BJ (cell line): ENCODE measurements at regions not wholly inside any gene's neighbourhood (a gene's known extent, or its start where the extent isn't known, plus 50 kb on each side); places are given as distances from the start of the nearest gene placed in this dataset.
"Not testable (repeated sequence)": the region's sequence is repeated elsewhere in the genome, so short reads cannot be mapped to it uniquely, and the experiment has no call there.

Source experiments
- CTCF ChIA-PET: fragments of 350-600 bp; formaldehyde crosslinking; extraction: SDS; loops from one replicate; lab custom pipeline; 2021; ENCODE audit warnings: antibody characterized with exemption, inconsistent platforms; lab: Yijun Ruan, JAX
- POLR2A ChIA-PET: fragments of 300-600 bp; sonication (Branson Sonifier 250); formaldehyde crosslinking; extraction: SDS; loops from one replicate; lab custom pipeline; 2021; ENCODE audit warnings: antibody characterized with exemption; lab: Charles Lee
- DNase-seq: peaks from one replicate; pipeline ENCODE4 v3.0.0-alpha.2; 2011; ENCODE audit warnings: low read depth
- H3K27me3 ChIP-seq: 2 replicates; pipeline ENCODE4 v1.6.0; 2011; ENCODE audit warnings: low read length; ENCODE audit not compliant: control insufficient read depth, insufficient read depth
- H3K36me3 ChIP-seq: 2 replicates; pipeline ENCODE4 v1.5.1; 2011; ENCODE audit warnings: low read length; ENCODE audit not compliant: control insufficient read depth, insufficient read depth
- H3K4me3 ChIP-seq: 2 replicates; pipeline ENCODE4 v1.5.1; 2011; ENCODE audit warnings: low read depth, mild to moderate bottlenecking, control low read depth, low read length
- TF ChIP-seq, protein P1 (sequence below): IDR thresholded peaks from 2 replicates; pipeline ENCODE4 v1.5.1; 2011; ENCODE audit warnings: low read depth, mild to moderate bottlenecking, control low read depth, inconsistent platforms, low read length, moderate library complexity; ENCODE audit not compliant: insufficient read depth

DNA sequence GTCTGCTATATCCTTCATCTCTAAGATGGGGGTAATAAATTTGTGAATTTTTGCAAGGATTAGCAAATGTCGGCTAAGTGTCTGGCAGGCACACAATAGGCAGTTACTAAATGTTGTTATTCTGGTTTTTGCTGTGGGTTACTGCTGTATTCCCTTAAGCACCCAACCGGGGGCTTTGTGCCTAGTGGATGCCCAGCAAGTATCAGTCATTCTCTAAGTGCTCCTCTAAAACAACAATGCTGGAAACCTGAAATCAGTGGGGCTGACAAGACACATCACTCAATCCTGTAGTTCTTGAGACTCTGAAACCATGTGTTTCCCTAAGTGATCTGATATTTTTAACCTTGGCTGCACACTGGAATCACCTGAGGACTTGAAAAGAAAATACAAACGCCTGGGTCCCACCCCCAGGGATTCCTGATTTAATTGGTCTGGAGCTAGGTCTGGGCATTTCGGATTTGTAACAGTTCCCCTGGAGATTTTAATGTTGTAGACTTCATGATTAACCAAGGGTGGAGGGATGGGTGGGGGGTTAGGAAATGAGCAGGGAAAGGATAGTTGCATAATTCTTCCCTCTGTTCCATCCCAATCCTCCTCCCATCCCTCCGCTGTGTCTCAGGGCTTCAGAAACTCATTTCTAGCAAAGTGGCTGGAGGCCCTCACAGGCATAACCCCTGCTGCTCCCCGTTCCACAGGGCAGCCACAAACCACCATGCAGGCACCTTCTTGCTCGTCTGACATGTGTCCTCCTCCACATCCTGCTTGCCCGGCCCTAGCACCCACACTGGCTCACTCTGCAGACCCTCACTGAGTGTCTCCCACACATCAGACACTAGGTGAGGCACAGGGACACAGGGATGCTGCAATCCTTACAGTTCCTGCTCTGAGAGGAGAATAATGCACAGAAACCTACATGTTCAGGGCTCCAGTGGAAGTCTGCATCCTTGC is 61.7 kb upstream of the LYRM9 start:
- TF ChIP-seq, protein P1, sequence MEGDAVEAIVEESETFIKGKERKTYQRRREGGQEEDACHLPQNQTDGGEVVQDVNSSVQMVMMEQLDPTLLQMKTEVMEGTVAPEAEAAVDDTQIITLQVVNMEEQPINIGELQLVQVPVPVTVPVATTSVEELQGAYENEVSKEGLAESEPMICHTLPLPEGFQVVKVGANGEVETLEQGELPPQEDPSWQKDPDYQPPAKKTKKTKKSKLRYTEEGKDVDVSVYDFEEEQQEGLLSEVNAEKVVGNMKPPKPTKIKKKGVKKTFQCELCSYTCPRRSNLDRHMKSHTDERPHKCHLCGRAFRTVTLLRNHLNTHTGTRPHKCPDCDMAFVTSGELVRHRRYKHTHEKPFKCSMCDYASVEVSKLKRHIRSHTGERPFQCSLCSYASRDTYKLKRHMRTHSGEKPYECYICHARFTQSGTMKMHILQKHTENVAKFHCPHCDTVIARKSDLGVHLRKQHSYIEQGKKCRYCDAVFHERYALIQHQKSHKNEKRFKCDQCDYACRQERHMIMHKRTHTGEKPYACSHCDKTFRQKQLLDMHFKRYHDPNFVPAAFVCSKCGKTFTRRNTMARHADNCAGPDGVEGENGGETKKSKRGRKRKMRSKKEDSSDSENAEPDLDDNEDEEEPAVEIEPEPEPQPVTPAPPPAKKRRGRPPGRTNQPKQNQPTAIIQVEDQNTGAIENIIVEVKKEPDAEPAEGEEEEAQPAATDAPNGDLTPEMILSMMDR: no peak
- Histone ChIP-seq H3K36me3 (no peaks in the 10 kb centered on the region), H3K27me3 (peaks cover 21% of the 10 kb centered on the region), H3K4me3 (no peak overlapping the region)
- DNase-seq: no peak
- ChIA-PET CTCF (no interaction called here), POLR2A (no interaction called here)

GRCh38 chr17:27956601-27957445 is 63.7 kb upstream of the LYRM9 start:
- TF ChIP-seq, protein P1: no peak
- H3K27me3 ChIP-seq: peaks cover 18% of the 10 kb centered on the region
- no peak overlapping the region for H3K4me3 ChIP-seq
- ChIA-PET POLR2A (no interaction called here), CTCF (interaction anchor here (1.2 kb wide), 1 partner anchor 29 kb away, joined by 3 read pairs; no protein-coding TSS in a partner anchor)
- H3K36me3 ChIP-seq: no peaks in the 10 kb centered on the region
- no peak for DNase-seq

- DNase-seq, POLR2A ChIA-PET: not testable (repeated sequence)
- CTCF ChIA-PET: interaction anchor here (1.2 kb wide), 1 partner anchor 29 kb away, joined by 3 read pairs; no protein-coding TSS in a partner anchor
These were observed 64.3 kb upstream of the LYRM9 start for GRCh38 chr17:27957446-27957793.

DNA sequence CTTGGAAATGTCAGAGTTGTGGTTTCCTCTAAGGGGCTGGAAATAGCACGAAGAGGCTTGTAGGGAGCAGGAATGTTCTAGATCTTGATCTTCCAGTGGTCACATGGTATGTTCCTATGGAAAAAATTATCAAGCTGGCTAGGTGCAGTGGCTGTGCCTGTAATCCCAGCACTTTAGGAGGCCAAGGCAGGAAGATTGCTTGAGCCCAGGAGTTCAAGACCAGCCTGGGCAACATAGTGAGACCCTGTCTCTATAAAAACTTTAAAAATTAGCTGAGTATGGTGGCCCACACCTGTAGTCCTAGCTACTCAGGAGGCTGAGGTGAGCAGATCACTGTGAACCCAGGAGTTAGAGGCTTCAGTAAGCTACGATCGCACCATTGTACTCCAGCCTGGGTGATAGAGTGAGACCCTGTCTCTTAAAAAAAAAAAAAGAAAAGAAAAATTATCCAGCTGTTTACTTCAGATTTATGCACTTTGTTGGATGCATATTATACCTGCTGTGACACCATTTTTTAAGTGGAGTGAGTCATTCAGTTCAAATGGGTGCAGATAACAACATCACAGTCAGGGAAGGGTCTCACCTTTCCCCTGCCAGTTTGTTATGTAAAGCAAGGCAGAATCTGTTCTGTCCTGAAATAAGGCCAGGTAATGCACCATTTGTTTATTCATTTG is 65.7 kb upstream of the LYRM9 start:
- ChIA-PET CTCF (interaction anchor here (1.0 to 1.5 kb wide), 2 partner anchors 66 to 79 kb away, joined by 3 to 6 read pairs; no protein-coding TSS in a partner anchor), POLR2A (no interaction called here)
- H3K4me3 ChIP-seq: no peak overlapping the region
- DNase-seq: no peak
- TF ChIP-seq, protein P1: no peak
- H3K27me3 ChIP-seq: peaks cover 11% of the 10 kb centered on the region
- no peaks in the 10 kb centered on the region for H3K36me3 ChIP-seq

More at GRCh38 chr17:27957446-27957793, 64.3 kb upstream of the LYRM9 start:
- not testable (repeated sequence) for H3K36me3 ChIP-seq, H3K4me3 ChIP-seq
- peaks cover 18% of the 10 kb centered on the region for H3K27me3 ChIP-seq

DNA sequence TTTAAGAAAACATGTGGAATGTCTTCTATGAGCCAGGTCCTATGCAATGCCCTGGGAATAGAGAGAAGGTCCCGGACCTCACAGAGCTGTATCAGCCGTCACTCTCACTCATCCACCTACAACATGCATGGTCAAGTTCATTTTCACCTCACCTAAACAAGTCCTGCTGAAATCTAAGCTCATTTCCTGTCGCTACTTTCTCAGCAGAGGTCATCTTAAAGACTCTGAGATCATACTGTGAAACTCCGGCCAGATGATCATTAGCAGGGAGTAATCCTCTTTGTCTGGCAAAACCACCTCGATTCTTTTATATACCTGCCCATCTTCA is 66.2 kb upstream of the LYRM9 start:
- no peak overlapping the region for H3K4me3 ChIP-seq
- TF ChIP-seq, protein P1: no peak
- ChIA-PET POLR2A (no interaction called here), CTCF (interaction anchor here (1.0 to 1.5 kb wide), 2 partner anchors 67 to 79 kb away, joined by 3 to 6 read pairs; no protein-coding TSS in a partner anchor)
- H3K36me3 ChIP-seq: no peaks in the 10 kb centered on the region
- peaks cover 10% of the 10 kb centered on the region for H3K27me3 ChIP-seq
- DNase-seq: no peak
